ENCODE measurements at regions not wholly inside any gene's neighbourhood (a gene's known extent, or its start where the extent isn't known, plus 50 kb on each side); places are given as distances from the start of the nearest gene placed in this dataset.
"Not testable (repeated sequence)": the region's sequence is repeated elsewhere in the genome, so short reads cannot be mapped to it uniquely, and the experiment has no call there.

GRCh38 chr7:16933296-16934279 is 51.8 kb upstream of the AGR3 start:
- DNase-seq: no peak

- DNase-seq: no peak
Measured at GRCh38 chr7:16934722-16935340, 53.0 kb upstream of the AGR3 start.

DNA sequence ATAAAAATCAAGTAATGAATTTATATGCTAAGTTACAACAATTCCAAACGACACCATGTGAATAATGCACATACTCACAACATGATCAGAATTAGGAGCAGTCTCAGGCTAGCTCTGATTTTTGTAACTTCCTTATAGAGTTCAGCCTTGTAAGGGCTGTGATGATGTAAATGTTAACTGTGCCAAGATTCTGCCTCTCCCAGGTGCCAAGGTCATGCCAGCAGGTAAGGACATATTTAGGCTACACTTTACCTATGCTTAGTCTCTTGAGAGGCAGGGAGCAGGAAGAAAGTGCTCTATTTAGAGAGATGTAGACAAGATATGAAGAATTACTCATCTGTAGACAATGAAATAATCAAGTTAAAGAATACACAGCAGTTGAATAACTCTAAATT is 53.6 kb upstream of the AGR3 start:
- DNase-seq: no peak

DNA sequence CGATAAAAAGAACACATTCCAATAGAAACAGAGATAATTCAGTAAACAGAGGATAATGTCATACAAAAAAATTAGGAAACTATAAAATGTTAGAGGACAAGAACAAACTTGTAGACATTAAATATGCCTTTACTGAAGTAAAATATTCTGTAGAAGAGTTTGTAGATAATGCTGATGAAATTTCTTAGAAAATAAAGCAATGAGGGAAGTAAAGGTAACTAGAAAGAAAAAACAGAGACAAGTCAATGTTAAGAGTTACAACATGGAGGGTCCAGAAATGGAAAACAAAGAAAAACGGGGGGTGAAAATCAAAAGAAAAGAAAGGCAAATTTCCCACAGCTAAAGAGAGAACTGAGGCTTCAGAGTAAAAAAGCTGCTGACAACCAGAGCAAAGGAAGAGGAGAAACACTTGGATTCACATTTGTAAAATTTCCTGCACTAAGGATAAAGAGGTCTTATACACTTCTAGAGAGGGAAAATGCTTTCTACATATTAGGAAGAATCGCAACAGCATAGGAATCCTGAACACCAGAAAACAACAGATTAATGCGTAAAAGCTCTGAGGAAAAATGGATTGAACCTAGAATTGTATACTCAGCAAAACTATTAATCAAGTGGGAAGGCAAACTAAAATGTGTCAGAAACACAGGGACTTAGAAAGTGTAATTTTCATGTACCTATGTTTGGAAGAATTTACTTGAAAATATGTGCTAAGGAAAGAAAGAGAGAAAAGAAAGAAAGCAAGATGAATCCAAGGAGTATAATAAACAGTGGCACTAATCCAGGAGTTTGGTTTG is 55.0 kb upstream of the AGR3 start:
- DNase-seq: no peak

DNA sequence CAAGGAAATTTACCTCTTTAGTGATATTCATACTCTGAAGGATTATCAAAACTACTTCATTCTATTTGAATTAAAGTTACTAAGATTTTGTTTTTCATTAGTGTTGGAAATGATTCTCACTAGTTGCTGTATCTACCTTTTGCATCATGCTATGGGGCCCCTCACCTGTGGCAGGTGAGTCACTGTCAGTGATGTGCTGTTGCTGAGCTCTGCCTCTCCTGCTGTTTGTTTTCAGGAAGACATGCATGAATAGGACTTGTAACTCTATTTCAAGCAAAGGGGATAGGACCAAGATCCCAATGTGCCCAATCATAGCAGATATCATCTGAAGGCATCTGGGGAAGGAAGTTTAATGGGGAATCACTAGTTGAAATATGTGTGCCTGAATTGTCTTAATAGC is 57.4 kb upstream of the AGR3 start:
- DNase-seq: no peak

GRCh38 chr7:16940776-16941175 is 59.0 kb upstream of the AGR3 start:
- no peak for DNase-seq

DNA sequence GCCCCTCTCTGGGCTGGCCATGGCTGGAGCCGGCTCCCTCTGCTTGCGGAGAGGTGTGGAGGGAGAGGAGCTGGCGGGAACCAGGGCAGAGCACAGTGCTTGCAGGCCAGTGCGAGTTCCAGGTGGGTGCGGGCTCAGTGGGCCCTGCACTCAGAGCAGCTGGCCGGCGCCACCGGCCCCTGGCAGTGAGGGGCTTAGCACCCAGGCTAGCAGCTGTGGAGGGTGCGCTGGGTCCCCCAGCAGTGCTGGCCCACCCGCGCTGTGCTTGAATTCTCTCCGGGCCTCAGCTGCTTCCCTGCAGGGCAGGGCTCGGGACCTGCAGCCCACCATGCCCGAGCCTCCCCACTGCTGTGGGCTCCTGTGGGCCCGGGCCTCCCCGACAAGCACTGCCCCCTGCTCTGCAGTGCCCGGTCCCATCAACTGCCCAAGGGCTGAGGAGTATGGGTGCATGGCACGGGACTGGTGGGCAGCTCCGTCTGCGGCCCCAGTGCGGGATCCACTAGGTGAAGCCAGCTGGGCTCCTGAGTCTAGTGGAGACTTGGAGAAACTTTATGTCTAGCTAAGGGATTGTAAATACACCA is 61.2 kb upstream of the AGR3 start:
- DNase-seq: no peak

GRCh38 chr7:16944936-16945335 is 63.2 kb upstream of the AGR3 start:
- DNase-seq: no peak

DNA sequence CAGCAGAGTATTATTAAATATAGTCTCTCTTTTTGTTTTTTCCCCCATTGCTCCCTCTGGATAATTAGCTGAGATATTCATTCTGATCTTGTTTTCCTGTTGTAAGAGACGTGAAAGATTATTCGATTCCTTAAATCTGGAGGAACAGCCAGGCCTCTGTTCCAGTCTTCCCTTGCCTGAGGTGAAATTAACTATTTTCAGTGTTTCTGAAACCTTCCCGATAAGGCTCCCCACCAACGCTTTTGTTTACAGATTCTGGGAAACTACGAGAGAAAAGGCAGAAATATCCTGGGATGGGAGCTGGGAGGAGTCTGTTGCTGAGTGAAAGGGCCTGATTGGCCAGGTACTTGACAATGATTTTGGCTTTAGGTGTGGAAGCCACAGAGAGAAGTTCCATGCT is 63.6 kb upstream of the AGR3 start:
- DNase-seq: no peak

GRCh38 chr7:16948110-16948509 is 66.3 kb upstream of the AGR3 start:
- not testable (repeated sequence) for DNase-seq

- DNase-seq: no peak
Measured at GRCh38 chr7:16951483-16952080, 69.8 kb upstream of the AGR3 start.

- DNase-seq: no peak
Measured at GRCh38 chr7:16954321-16954720, 72.5 kb upstream of the AGR3 start.

DNA sequence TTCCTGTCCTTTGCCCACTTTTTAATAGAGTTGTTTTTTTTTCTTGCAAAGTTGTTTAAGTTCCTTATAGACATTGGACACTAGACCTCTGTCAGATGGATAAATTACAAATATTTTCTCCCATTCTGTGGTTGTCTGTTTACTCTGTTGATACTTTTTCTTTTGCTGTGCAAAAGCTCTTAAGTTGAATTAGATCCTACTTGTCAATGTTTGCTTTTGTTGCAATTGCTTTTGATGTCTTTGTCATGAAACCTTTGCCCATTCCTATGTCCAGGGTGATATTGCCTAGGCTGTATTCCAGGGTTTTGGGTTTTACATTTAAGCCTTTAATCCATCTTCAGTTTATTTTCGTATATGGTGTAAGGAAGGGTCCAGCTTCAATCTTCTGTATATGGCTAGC is 76.9 kb upstream of the AGR3 start:
- DNase-seq: no peak

GRCh38 chr7:16960337-16960965 is 78.7 kb upstream of the AGR3 start:
- DNase-seq: no peak

- no peak for DNase-seq
Measured at GRCh38 chr7:16961641-16962040, 79.9 kb upstream of the AGR3 start.

GRCh38 chr7:16963044-16963443 is 81.3 kb upstream of the AGR3 start:
- no peak for DNase-seq

DNA sequence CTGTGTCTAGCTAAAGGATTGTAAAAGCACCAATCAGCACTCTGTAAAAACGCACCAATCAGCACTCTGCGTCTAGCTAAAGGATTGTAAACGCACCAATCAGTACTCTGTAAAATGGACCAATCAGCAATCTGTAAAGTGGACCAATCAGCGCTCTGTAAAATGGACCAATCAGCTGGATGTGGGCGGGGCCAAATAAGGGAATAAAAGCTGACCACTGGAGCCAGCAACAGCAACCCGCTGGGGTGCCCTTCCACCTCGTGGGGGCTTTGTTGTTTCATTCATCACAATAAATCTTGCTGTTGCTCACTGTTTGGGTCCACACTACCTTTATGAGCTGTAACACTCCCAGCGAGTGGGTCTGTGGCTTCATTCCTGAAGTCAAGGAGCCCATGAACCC is 83.9 kb upstream of the AGR3 start:
- DNase-seq: not testable (repeated sequence)

- no peak for DNase-seq
Measured at GRCh38 chr7:16967300-16967811, 85.6 kb upstream of the AGR3 start.

GRCh38 chr7:16970732-16971482 is 89.1 kb upstream of the AGR3 start:
- no peak for DNase-seq

GRCh38 chr7:16975712-16976111 is 93.9 kb upstream of the AGR3 start:
- DNase-seq: no peak

Data from GOT3 (cell line).